ENCODE measurements at regions not wholly inside any gene's neighbourhood (a gene's known extent, or its start where the extent isn't known, plus 50 kb on each side); places are given as distances from the start of the nearest gene placed in this dataset.

DNA sequence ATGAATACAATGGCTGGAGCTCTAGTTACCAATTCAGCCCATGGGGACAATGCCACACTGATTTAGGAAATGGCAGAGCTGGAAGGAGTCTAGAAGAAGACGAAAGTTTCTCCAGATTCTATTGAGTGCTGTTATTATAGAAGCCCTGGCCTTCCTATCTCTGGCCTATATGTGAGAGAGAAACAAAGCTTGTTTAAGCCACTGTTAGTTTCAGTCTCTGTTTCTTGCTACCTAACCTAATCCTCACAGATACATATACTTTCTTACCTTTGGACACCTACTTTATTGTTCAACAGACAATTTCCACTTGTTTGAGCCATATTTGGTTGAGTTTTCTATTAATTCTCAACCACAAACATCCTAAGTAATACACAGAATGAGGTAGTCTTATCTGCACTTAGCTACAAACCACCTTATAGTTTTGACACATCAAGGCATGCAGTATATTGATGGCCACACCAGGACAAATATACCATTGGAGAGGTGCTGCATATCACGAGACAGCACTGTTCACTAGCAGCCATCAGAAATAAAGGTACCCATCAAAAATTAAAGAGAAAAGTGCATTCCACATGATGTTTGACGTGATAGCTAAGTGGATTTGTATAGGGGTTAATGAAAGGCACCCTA, 190.2 kb downstream of the SMIM20 start:
- no peak for DNase-seq (ENCODE audit: low spot score)

DNA sequence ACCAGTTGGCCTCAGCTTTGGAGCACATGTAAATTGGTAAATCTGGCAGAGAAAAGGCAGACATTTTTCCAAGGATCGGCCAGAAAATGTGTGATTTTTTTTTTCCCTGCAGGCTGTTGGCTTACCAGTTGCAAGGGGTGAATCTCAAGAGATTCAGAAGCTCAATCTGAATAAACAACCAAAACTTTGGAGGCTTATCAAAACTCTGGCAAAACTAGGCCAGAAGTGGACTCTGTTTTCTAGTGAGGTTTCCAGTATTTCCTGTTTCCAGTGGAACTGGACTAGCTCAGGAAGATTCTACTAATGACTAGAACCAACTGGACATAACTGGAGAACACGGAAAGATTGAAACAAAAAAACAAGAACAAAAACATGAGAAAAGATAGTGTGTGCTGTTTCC, 191.3 kb downstream of the SMIM20 start:
- DNase-seq (ENCODE audit: low spot score) = no peak

DNA sequence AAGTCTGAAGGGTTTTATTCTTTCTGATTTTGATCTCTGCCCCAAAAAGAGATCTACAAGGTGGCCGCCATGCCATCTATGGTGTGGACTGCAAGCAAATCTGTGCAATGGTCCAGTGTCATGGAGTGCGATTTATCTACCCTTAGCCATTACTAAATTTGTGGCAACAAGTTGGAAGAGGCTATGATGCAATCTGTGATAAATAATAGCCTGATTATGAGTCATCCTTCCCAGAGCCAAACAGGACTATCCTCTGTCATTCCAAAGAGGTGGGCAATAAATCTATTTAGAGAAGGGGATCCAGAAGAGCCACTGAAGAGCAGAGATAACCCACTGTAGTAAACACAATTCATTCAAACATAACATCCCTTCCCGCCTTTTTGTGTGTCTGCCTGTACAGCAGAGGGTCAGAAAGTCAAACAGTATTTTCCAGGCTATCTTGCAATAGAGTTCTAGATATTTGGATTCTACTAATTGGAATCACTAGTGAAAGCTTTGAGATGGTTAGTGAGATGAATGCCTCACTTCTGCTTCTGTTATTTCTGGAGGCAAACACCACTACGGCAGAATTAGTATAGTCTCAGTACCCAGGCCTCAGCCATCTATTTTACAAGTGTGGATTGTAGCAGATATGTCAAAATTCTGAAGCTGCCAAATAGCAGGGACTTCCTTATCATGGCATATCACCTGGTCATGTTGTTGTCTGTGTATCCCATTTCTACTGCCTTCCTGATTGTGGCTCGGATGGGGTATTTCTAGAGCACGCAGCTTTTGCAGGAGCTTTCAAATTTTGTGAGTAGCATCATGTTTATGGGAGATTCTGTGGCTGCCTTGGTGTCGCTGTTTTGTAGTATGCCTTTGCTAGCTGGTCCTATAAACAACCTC, 192.0 kb downstream of the SMIM20 start:
- no peak for DNase-seq (ENCODE audit: low spot score)

DNA sequence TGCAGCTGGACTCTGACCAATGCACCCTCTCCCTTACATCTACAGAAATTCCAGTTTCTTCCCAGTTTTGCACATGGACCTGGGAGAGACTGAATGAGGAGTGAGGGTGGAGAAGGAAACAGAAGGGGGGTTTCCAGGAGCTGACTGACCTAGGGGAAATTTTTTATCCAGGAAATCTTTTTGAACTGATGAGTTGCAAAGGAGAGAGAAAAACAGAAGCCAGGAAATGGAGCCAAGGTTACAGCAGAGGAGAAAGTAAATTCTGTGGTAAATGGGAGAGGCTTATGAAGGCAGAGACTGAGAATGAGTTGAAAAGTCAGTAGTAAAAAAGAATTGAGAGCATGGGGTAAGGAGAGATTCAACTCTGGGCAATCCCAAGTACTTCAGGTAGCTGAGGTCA, 192.8 kb downstream of the SMIM20 start:
- DNase-seq (ENCODE audit: low spot score) = no peak

DNA sequence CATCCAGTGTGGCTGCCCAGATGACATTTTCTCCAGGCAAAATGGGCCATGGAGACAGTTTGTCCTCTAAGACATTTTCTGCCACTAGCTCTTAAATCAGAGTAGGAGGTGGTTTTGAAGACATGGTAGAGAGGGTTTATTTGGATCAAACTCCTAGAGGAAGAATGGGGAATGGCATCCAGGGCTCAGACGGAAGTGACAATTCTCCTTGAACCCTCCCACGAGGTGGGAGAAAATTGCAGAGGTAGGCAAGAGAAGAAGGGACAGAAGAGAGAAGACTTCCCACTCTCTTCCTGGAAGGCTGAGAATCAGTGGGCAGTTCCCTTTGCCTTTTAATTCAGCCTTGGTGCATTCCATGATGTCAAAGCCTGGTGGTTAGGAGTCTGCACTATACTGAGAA, 194.0 kb downstream of the SMIM20 start:
- DNase-seq (ENCODE audit: low spot score) = no peak

DNA sequence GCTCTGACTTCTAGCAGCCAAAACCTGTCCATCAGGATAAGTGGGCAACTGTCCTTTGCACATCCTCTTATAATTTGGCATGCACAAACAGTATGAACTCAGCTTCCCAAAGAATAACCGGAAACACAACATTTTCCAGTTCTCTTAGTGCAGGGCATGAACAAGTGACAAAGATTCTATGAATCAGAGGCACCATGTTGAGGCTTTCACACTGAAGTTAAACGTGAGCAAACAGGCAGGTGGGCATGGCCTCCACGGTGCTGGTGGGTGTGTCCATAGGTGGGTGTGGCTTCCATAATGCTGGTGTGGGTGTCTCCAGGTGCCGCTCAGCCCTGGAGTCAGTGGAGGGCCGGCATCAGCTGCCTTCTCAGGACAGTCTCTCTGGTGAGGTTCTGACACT, 196.5 kb downstream of the SMIM20 start:
- no peak for DNase-seq (ENCODE audit: low spot score)

DNA sequence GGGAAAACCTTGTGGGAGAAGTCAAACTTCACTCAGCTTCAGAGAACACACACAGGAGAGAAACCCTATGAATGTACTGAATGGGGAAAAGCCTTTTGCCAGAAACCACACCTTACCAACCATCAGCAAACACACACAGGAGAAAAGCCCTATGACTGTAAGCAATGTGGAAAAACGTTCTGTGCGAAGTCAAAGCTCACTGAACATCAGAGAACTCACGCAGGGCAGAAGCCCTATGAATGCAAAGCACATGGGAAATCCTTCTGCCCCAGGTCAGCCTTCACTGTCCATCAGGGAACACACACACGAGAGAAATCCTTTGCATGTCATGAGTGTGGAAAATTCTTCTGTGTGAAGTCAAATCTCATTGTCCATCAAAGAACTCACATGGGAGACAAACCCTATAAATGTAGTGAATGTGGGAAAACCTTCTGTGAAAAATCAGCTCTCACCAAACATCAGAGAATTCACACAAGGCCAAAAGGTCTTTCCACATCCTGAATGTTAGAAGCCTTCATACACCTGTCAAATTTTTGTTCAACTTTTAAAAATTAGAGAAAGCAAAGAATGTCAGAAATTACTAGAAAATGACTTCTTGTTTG, 199.4 kb downstream of the SMIM20 start:
- DNase-seq (ENCODE audit: low spot score) = no peak

DNA sequence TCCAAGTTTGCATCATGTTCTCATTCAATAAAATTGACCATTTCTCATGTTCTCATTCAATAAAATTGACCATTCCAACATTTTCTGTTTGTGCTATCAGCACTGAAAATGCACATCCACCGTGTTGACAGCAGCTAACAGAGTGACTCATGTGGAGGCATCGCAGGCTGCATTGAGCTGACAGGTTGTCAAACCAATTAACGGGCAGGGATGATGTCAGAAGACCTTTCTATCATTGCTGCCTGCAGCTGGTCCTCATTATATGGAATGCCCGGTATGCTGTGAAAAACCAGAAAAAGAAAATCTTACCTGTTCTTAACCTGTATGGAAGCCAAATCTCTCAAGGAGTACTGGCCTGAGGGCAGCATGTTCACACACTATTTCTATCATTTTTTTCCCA, 202.0 kb downstream of the SMIM20 start:
- no peak for DNase-seq (ENCODE audit: low spot score)

DNA sequence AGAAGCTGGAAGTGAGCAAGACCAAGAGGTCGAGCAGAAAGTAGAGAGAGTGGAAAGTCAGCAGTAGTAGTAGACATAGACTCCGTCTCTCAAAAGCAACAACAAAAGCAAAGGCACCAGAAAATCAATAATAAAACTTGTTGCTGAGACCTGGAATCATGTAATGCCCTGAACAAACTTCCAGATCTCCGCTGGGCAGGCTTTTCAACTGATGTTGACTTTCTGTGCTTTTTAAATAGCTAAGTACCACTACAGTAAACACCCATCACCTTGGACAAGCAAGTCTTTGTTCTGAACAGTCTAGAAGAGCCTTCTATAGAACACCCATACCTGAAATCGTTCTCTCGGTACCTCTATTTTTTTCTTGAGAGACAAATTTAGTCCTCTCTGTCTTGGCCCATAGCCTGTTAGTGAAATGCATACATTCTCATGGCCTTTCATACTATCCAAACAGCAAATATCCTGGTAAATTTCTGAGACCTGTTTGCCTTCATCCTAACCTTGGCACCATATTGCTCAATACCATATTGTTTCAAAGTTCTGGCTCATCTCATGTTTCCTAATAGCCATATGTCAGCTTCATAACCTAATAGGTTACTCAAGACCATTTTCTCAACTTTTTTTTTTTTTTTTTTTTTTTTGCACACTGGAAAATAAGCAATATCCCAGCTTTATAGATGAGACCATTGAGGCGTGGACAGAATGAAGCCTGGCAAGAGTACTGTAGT, 200.6 kb upstream of the RBPJ start:
- no peak for DNase-seq (ENCODE audit: low spot score)

DNA sequence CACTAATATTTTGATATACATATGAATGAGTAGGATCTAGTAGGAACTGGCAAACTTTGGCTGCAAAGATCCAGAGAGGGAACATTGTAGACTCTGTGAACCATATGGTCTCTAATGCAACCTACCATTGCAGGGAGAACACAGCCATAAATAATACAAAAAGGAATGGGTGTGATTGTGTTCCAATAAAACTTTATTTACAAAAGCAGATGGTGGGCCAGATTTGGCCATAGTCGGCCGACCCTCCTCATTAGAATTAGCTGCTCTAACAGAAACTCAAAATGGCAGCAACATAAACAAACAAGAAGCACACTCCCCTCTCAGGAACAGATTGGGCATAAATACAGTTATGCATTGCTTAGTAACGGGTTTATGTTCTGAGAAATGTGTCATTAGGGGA, 198.1 kb upstream of the RBPJ start:
- DNase-seq (ENCODE audit: low spot score) = no peak

DNA sequence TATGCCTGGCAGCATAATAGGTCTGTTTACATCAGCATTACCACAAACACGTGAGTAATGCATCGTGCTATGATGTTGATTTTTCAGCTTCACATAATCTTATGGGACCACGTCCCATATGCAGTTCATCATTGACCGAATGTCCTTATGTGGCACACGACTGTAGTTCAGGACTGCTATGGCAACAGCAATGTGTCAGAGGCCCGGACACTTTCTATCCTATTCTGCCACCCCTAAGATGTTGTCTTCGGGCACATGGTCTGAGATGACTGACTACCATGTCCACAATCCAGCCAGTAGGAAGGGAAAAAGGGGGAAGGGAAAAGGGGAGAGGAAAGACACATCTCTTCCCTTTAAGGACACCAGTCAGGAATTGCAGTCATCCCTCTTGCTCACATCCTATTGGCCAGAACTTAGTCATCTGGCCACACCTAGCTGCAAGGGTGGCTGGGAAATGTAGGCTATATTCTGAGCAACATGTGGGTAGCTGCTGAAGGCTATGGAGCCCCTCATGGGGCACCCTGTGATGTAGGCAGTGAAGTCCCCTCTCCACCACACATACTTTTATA, 196.0 kb upstream of the RBPJ start:
- DNase-seq (ENCODE audit: low spot score) = no peak

DNA sequence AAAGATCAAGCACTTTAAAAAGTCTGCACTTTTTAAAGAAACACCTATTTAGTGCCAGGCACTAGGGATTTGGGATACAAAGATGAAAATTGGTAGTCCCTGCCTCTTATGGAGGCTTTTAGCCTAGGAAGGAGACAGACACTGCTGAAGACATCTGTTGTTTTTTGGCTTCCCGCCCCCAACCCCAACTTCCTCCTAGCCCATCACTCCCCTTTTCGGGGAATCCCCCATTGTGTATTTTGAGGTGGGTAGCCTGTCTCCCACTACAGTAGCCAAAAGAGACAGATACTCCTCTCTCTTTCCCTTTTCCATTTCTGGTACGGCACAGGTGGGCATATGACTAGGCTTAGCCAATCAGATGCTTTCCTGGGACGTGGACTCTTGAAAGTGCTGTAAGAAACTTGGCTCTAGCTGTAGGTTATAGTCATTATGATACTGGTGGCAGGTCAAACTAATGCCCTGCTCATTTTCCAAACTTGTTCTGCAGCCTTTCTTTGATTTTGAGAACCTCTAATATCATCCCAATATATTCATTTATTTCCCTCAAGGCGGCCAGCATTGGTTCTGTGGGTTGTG, 194.6 kb upstream of the RBPJ start:
- no peak for DNase-seq (ENCODE audit: low spot score)

DNA sequence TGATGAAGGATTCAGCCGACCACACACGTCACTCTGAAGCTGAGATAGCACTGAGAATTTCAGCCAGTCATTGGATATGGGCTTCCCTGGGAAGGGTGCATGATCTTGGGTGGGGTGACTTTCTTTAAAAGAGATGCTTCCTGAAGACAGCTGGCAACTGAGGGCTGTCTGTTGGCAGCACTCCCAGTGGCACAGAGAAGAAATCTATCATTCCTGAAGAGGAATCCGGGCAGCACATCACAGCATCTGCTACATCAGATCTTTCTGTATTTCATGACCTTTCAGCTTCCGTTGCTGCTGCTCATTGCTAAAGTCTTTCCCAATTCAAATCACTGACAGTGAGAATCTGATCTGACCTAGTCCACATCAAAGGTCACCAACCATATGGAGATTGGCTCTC, 193.8 kb upstream of the RBPJ start:
- no peak for DNase-seq (ENCODE audit: low spot score)

DNA sequence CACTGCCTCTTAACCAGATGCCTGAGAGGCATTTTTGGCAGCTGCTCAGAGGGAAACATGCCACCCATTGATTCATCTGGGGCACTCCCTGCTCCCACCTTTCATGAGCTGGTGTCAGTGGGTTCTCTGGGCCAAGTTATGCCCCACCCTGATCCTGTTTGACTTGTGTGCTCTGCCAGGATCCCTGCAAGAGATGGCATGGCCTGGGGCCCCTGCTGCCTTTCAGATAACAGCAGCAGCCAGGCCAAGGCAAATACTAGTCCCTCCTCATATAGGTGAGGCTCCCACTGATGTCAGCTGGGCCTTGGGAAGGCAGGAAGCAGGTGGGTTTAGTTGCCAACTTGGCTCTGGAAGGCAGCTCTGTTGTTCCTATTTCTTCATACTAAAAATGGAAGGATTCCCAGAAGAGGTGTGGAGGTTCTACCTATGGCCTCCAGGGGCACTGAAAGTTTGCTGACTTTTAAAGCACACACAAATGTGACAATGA, 192.9 kb upstream of the RBPJ start:
- no peak for DNase-seq (ENCODE audit: low spot score)

DNA sequence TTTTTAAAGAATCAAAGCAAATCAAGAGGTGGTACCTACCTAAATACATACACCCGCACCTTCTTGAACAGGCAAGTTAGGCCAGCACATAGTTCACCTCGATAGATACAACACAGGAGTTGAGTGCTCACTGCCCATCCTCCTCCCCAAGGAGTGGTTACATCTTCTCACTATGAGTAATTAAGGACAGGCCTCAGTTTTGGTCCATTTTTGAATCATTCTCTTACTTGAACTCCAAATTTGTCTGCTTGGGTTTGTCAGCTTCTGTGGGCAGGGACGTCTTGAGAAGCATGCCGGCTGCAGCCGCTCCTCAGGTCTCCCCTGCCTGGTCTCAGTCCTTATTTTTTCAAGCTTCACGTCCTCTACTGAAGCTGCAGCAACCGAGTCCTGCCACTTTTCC, 190.6 kb upstream of the RBPJ start:
- DNase-seq (ENCODE audit: low spot score) = peak; percentile 71

DNA sequence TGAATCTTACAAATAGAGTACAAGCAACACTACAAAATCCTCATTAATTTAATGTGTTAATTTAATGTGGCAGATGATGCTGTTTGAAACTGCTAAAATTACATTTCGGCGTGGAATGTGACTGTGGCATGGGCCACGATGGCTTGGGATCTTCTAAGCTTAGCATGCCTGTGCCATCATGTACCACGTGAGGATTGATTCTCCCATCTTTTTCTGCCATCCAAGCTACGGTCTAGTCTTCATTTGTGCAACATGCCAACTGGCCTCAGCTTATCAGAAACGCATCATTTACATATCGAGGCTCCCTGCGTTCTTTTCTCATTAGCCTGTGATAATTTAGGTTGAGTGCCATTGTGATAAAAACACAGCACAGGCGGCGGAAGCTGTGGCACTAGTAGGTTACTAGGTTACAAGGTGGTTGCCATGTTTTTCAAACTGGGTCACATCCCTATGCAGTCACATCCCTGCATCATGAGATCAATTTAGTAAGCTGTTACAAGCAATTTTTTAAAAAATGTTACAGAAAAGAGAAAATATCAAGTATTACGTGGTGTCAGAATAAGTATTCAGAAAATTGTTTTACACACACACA, 189.9 kb upstream of the RBPJ start:
- no peak for DNase-seq (ENCODE audit: low spot score)

DNA sequence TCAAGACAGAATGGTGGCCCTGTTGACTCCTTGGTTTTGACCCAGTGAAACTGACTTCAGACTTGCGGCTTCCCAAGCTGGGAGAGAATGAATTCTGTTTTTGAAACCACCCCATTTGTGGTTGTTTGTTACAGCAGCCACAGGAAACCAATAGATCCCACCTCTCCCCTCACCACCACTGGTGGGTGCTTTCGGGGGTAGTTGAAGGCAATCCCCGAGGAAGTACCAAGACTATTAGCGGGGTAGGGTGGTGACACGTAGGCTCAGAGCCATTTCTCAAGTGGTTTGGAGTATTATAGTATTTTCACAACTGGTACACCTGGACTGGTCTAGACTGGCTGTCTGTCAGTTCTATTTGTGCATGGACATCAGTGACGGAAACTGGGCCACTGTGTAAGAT, 189.1 kb upstream of the RBPJ start:
- DNase-seq (ENCODE audit: low spot score) = peak; percentile 52

DNA sequence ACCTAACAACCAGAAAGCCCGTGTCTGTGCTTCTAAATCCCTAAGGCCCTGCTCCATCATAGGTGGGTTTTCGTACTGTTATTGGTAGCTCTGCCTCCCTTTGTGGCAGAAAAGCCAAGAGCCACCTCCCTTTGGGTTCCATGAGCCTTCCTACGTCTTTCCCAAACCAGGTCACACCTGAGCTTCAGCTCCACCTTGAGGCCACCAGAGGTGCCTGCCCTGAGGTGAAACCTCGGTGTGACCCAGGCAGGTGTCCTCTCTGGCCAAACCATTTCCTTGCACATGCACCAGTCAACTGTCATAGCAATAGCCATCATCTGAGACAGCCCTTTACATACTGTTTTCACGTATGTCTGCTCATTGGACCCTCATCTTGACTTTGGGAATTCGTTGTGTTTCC, 188.0 kb upstream of the RBPJ start:
- no peak for DNase-seq (ENCODE audit: low spot score)

DNA sequence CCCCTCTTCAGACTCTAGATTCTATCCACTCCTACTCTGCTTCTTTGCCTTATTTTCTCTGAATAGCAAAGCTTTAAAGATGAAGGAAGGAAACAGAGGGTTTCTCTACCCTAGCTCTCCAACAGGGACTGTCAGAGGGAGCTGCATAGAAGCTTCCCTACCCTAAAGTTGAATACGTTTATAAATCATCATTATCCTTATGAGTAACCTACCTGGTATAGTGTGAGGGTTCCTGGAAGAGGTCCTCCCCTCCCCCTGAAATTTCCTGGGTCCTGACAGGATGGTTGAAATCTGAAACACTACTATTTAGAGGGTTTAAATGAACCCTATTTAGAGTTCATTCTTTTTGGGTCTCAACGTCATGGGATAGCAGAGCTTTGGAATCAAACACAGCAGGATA, 187.0 kb upstream of the RBPJ start:
- DNase-seq (ENCODE audit: low spot score) = peak; percentile 40

DNA sequence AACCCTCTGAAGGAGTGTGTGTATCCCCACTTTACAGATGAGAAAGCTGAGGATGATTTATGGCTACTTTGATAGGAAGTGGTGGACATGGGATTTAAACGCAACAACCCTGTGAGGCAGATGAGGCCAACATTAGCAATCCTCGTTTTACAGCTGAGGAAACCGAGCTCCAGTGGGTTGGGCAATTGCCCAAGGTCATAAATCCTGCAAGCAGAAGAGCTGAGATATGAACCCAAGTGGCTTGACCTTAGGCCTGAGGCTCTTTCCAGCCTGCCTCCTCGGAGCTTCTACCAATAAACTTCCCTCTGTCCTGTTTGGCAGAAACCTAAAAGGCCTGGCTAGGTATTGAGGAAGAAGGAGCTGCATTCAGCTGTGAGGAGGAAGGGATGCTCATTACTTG, 185.5 kb upstream of the RBPJ start:
- no peak for DNase-seq (ENCODE audit: low spot score)

DNA sequence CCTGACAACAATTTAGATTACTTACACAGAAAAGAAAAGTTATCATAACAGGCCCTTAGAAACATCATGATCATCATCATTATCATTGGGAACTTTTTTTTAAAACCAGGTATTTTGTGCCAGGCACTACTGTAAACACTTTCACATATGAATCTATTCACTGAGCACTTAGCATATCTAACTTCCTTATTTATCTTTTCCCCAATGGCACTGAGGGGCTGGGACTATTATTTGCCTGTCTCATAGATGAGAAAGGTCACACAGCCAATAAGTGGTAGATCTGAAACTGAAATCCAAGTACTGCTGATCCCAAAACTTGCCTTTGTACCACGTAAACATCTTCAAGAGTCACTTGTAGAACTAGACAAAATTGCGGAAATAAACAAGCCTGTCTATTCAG, 184.2 kb upstream of the RBPJ start:
- no peak for DNase-seq (ENCODE audit: low spot score)
